Endometrial microvascular endothelial cells (primary cell): ENCODE measurements at regions not wholly inside any gene's neighbourhood (a gene's known extent, or its start where the extent isn't known, plus 50 kb on each side); places are given as distances from the start of the nearest gene placed in this dataset.
"Not testable (repeated sequence)": the region's sequence is repeated elsewhere in the genome, so short reads cannot be mapped to it uniquely, and the experiment has no call there.

ENCODE experiments used
- in situ Hi-C: cut with HindIII; loops from 2 replicates; pipeline ENCODE4 v1.10.0; 2017; ENCODE audit warnings: low sequenced_read_pairs, low pct_unique_long_range_greater_than_20kb; ENCODE audit errors: inconsistent ontology term

GRCh38 chr17:70716551-70716950 lies 547.2 kb downstream of the KCNJ2 start:
- in situ Hi-C loops: no loop called here

- in situ Hi-C loops: no loop called here
These were observed 547.7 kb downstream of the KCNJ2 start for GRCh38 chr17:70717042-70717441.

DNA sequence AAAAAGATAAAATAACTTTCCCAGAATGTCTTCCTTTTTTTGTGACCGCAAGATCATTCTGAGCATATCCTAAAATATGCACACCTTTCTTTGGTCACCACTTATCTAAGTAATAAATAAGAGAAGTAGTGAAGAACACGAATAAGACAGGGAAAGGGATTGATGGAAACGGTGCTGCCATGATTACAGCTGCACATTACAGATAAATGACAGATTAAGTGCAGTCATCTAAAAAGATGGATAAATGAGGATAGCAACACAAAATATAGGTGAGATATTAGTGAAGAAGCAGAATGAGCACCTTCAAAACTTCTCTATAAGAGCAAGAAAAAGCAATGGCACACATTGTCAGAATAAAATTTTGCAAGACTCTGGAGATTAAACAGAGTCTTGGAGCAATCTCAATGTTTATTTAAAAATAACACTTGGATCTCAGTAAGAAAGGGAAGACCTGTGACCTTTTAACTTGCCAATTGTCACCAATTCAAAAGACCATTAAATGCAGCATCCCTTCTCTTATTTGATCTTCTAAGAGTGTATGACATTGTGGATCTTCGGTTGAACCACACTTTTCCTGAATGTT lies 567.1 kb downstream of the KCNJ2 start:
- in situ Hi-C loops: no loop called here

DNA sequence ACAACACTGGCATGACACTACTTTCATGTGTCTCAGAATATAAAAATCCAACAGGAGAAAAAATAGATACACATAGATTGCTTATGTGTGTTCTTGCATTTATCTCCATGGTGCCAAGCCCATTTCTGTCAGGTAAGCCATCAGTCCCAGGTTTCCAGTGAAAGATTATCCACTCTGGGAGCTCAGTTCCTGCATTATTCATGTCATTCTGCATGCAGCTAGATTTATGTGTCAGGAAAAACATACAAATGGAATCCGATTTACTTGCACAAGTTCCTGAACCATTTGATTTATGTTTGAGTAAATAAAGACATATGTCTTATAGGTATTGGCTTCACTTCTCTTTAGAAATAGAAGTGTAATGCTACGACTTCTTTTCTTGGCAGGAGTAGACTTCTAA lies 569.7 kb downstream of the KCNJ2 start:
- in situ Hi-C loops: no loop called here

- in situ Hi-C loops: not testable (repeated sequence)
These were observed 577.2 kb downstream of the KCNJ2 start for GRCh38 chr17:70746574-70746973.

DNA sequence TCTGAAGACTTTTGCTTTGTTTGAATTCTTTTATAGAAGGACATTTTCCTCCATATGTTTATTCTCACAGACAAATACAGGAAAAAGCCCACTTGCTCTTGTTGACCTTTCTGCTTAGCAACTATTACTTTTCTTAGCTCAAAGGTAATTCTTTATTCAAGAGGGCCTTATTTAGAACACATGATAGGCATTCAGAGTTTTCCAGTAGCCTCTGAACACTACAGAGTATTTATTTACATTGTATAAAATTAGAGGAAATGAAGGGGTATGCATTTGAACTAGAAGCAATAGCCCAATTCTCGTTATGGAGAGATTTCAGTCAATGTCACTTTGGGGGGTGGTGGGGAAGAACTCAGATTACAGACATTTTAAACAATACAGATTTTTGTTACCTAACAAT lies 581.7 kb downstream of the KCNJ2 start:
- in situ Hi-C loops: no loop called here

- in situ Hi-C loops: not testable (repeated sequence)
These were observed 583.1 kb downstream of the KCNJ2 start for GRCh38 chr17:70752461-70752860.

DNA sequence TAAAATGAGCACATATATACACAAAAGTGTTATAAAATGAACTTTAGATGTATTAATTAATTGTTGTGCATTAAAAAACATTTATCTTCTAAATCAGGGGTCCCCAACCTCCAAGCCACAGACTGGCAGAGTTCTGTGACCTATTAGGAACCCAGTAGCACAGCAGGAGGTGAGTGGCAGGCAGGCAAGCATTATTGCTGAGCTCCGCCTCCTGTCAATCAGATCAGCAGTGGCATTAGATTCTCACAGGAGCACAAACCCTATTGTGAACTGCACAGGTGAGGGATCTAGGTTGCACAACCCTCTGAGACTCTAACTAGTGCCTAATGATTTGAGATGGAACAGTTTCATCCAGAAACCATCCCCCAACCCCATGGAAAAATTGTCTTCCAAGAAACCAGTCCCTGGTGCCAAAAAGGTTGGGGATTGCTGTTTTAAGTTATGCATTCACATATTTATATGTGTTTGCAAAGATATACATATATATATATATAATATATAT lies 583.7 kb downstream of the KCNJ2 start:
- in situ Hi-C loops: no loop called here

GRCh38 chr17:70763018-70763417 lies 593.7 kb downstream of the KCNJ2 start:
- in situ Hi-C loops: no loop called here

DNA sequence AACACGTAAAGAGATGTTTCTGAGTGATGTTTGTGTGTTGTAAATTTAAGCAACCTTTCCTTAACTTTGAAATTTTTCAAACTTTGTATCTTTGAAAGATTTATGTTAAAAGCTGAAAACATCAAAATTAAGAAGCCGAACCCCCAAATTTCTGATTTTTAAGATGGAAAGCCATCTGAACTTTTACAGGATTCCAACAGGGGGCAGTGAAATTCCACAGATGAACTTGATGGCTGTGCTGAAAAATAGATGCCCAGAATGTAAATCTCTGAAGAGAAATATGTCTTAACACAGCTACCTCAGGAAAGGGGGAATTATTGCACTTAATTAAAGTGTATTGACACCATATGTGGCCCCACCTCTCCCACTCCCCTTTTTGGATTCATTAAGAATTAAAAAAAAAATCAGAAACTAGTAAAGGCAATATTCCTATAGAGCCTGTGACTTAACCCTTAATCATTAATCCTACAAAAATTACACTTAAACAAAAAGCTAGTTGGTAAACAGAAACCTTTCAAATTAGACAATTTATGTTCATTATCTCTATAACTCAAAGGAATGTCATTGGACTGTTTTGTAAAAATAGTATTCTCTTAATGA lies 597.9 kb downstream of the KCNJ2 start:
- in situ Hi-C loops: no loop called here

- in situ Hi-C loops: no loop called here
These were observed 600.6 kb downstream of the KCNJ2 start for GRCh38 chr17:70769956-70770355.

GRCh38 chr17:70771804-70772386 lies 602.6 kb downstream of the KCNJ2 start:
- in situ Hi-C loops: no loop called here

- in situ Hi-C loops: no loop called here
These were observed 603.4 kb downstream of the KCNJ2 start for GRCh38 chr17:70772761-70773160.

- in situ Hi-C loops: no loop called here
These were observed 603.9 kb downstream of the KCNJ2 start for GRCh38 chr17:70773258-70773657.

DNA sequence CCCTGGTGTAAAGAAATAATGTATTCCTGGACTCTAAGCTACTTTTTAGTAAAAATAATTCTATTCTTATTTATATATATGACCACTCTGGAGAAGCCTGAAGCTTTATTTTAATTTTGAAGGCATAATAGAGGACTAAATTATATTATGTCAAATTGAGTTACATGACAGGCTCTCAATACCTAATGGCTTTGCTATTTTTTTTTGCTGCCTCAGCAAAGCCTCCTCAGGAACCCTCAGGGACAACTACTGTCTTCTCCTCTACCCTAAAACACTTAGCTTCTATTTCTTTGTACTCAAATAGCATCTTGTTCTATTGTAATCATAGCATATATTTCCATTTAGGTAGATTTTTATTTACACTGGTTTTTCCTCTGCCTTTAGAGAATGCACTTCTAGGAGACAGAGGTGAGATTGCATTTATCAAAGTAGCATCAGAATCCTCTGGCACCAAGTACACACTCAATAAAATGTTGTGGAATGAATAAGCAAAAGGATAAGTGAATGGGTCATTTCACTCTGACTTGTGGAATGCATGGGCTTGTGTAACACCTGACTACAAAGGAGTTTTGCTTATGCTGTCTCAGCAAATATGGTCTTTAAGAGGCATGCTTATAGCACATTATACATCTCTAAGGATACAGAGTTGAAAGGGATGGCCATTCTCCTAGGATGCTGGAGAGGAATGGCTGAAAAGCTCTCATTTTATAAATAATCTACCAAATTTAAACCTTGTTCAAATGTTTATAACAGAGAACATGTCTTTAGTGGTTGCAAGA lies 605.2 kb downstream of the KCNJ2 start:
- in situ Hi-C loops: no loop called here

DNA sequence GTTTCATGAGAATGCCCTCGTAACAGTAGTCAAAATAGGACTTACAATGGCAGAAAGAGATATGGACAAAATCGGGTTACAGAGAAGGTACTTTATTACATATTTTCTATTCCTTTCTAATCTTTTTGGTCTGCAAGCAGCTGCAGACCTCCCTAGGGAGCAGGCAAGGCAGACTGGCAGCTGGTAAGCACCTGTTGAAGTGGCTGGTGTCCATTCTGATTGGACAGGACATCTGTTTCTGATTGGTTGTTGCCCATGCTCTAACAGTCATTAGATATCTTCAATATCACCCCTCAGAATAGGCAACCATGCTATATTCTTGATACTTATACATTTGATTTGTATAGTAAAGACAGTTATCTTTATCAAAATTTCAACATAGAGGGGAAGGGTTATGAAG lies 606.3 kb downstream of the KCNJ2 start:
- in situ Hi-C loops: no loop called here

GRCh38 chr17:70776441-70776840 lies 607.1 kb downstream of the KCNJ2 start:
- in situ Hi-C loops: no loop called here

DNA sequence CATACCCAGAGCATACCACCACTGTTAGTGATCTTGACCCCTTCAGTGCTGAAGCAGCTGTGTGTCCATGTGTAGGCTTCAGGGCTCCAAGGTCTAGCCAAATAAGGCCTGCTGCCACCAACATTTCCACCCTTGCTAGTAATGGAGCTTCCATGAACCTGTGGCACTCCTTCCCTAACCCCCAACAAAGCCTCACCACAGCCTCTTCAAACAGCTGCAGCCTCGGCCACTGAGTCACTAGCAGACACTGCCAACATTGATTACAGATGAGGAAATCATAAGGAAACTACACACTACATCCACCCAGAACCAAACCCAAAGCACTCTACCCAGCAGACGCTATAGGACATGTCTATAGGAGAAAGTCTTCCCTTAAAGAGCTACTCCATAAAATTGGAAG lies 610.7 kb downstream of the KCNJ2 start:
- in situ Hi-C loops: no loop called here

GRCh38 chr17:70786081-70786480 lies 616.7 kb downstream of the KCNJ2 start:
- in situ Hi-C loops: no loop called here
